K562 (cell line): ENCODE measurements at regions not wholly inside any gene's neighbourhood (a gene's known extent, or its start where the extent isn't known, plus 50 kb on each side); places are given as distances from the start of the nearest gene placed in this dataset.
A peak's percentile ranks its signal among the peaks of the same experiment; 100 is the strongest.

Source experiments
- ASH1L ChIP-seq: fragments of 450-650 bp; IDR thresholded peaks from 2 replicates; pipeline ENCODE4 v1.6.1; 2018; ENCODE audit warnings: borderline replicate concordance, mild to moderate bottlenecking, low read depth; ENCODE audit not compliant: partially characterized antibody
- CCNT2 ChIP-seq: IDR thresholded peaks from 2 replicates; pipeline ENCODE4 v1.6.1; 2011; ENCODE audit warnings: borderline replicate concordance, low read depth, mild to moderate bottlenecking, moderate library complexity, mixed read lengths, low read length; ENCODE audit not compliant: insufficient read length; ENCODE audit errors: extremely low read depth
- CREB5 ChIP-seq: fragments of 250-450 bp; sonication (Bioruptor Pico); IDR thresholded peaks from 2 replicates; pipeline ENCODE4 v1.5.0; 2020; ENCODE audit warnings: mild to moderate bottlenecking
- ETV1 ChIP-seq: fragments of 450-650 bp; conservative IDR thresholded peaks from 2 replicates; pipeline ENCODE4 v1.6.1; 2016; ENCODE audit warnings: missing genetic modification characterization, control low read depth, low read depth, missing compliant biosample characterization
- FOXP1 ChIP-seq: sonication (generic); formaldehyde crosslinking; IDR thresholded peaks from 2 replicates; pipeline ENCODE4 v1.8.0; 2022; ENCODE audit warnings: mild to moderate bottlenecking, missing genetic modification reagents
- GTF2F1 ChIP-seq: IDR thresholded peaks from 2 replicates; pipeline ENCODE4 v1.6.1; 2011; ENCODE audit warnings: low read depth, low read length, improper control_type of control experiment
- MCM3 ChIP-seq: fragments of 450-650 bp; IDR thresholded peaks from 2 replicates; pipeline ENCODE4 v1.6.1; 2016
- NCOR1 ChIP-seq: fragments of 450-650 bp; IDR thresholded peaks from 2 replicates; pipeline ENCODE4 v1.6.1; 2016; ENCODE audit warnings: mild to moderate bottlenecking, moderate library complexity
- POLR2AphosphoS2 ChIP-seq: IDR thresholded peaks from 2 replicates; pipeline ENCODE4 v1.6.1; 2012; ENCODE audit warnings: low read length, improper control_type of control experiment
- PYGO2 ChIP-seq: fragments of 450-650 bp; IDR thresholded peaks from 2 replicates; pipeline ENCODE4 v1.6.1; 2016; ENCODE audit warnings: mild to moderate bottlenecking, missing genetic modification characterization, moderate library complexity, missing compliant biosample characterization
- SIRT6 ChIP-seq: IDR thresholded peaks from one replicate; pipeline ENCODE4 v1.6.1; 2012; ENCODE audit warnings: low read depth, mild to moderate bottlenecking, control low read depth, inconsistent platforms, low read length, moderate library complexity
- SMAD4 ChIP-seq: fragments of 250-450 bp; sonication (Bioruptor Pico); conservative IDR thresholded peaks from 2 replicates; pipeline ENCODE4 v1.8.0; 2021; ENCODE audit warnings: inconsistent platforms, mild to moderate bottlenecking, moderate library complexity
- SREBF1 ChIP-seq: fragments of 150-350 bp; IDR thresholded peaks from 2 replicates; pipeline ENCODE4 v1.6.1; 2014; ENCODE audit warnings: antibody characterized with exemption, low read depth, low read length, borderline replicate concordance
- SRSF9 ChIP-seq: fragments of 200-400 bp; formaldehyde crosslinking; IDR thresholded peaks from 2 replicates; pipeline ENCODE4 v1.6.1; 2017; ENCODE audit warnings: low read depth, low read length, borderline replicate concordance
- TAF15 ChIP-seq: fragments of 200-400 bp; formaldehyde crosslinking; IDR thresholded peaks from 2 replicates; pipeline ENCODE4 v1.6.1; 2017; ENCODE audit warnings: mild to moderate bottlenecking, low read depth, low read length, moderate library complexity
- ZKSCAN3 ChIP-seq: fragments of 250-450 bp; sonication (Bioruptor Pico); IDR thresholded peaks from 2 replicates; pipeline ENCODE4 v1.4.0; 2020
- ZNF311 ChIP-seq: fragments of 250-450 bp; sonication (Bioruptor Pico); IDR thresholded peaks from 2 replicates; pipeline ENCODE4 v1.4.0; 2020; ENCODE audit warnings: mild to moderate bottlenecking, moderate library complexity
- ZNF561 ChIP-seq: fragments of 450-650 bp; formaldehyde crosslinking; conservative IDR thresholded peaks from 2 replicates; pipeline ENCODE4 v1.4.0; 2020; ENCODE audit warnings: mild to moderate bottlenecking, moderate library complexity
- ZNF830 ChIP-seq: fragments of 250-450 bp; sonication (Bioruptor Pico); IDR thresholded peaks from 2 replicates; pipeline ENCODE4 v1.5.0; 2021; ENCODE audit warnings: mild to moderate bottlenecking
- TF ChIP-seq, protein P1 (sequence below), 2 experiments: fragments of 450-650 bp in 1 of 2; sonication (generic) in 1 of 2; formaldehyde crosslinking in 1 of 2; IDR thresholded peaks; 2 replicates each; pipeline versions ENCODE4 v1.7.1 to v1.9.0; 2016 to 2022; ENCODE audit warnings: inconsistent platforms in 1 of 2, mild to moderate bottlenecking in 1 of 2, missing genetic modification reagents in 1 of 2

GRCh38 chr7:106986450-106986977, 58.0 kb upstream of the PRKAR2B start (continued):
- no peak for TF ChIP-seq ZNF561 (CRISPR knock-in tag)
- no peak for TF ChIP-seq ASH1L
- no peak for TF ChIP-seq POLR2AphosphoS2
- TF ChIP-seq CCNT2, result no peak
- no peak for TF ChIP-seq ZKSCAN3 (CRISPR knock-in tag)
- 0 out of 2 replicates have a peak, but pooled peaks have one; percentile 19 for TF ChIP-seq PYGO2 (tag)
- TF ChIP-seq, protein P1, sequence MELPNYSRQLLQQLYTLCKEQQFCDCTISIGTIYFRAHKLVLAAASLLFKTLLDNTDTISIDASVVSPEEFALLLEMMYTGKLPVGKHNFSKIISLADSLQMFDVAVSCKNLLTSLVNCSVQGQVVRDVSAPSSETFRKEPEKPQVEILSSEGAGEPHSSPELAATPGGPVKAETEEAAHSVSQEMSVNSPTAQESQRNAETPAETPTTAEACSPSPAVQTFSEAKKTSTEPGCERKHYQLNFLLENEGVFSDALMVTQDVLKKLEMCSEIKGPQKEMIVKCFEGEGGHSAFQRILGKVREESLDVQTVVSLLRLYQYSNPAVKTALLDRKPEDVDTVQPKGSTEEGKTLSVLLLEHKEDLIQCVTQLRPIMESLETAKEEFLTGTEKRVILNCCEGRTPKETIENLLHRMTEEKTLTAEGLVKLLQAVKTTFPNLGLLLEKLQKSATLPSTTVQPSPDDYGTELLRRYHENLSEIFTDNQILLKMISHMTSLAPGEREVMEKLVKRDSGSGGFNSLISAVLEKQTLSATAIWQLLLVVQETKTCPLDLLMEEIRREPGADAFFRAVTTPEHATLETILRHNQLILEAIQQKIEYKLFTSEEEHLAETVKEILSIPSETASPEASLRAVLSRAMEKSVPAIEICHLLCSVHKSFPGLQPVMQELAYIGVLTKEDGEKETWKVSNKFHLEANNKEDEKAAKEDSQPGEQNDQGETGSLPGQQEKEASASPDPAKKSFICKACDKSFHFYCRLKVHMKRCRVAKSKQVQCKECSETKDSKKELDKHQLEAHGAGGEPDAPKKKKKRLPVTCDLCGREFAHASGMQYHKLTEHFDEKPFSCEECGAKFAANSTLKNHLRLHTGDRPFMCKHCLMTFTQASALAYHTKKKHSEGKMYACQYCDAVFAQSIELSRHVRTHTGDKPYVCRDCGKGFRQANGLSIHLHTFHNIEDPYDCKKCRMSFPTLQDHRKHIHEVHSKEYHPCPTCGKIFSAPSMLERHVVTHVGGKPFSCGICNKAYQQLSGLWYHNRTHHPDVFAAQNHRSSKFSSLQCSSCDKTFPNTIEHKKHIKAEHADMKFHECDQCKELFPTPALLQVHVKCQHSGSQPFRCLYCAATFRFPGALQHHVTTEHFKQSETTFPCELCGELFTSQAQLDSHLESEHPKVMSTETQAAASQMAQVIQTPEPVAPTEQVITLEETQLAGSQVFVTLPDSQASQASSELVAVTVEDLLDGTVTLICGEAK (IDR thresholded peaks at IDR 0.05), result peak; percentile 36; the same call in 1 of the 2 replicates
- TF ChIP-seq, protein P1 (CRISPR knock-in tag; IDR thresholded peaks at IDR 0.05), result no peak
- no peak for TF ChIP-seq CREB5 (CRISPR knock-in tag)
- no peak for TF ChIP-seq SIRT6
- no peak for TF ChIP-seq FOXP1
- no peak for TF ChIP-seq SRSF9
- no peak for TF ChIP-seq GTF2F1
- TF ChIP-seq NCOR1, result peak; percentile 85
- TF ChIP-seq ZNF830 (CRISPR knock-in tag), result no peak
- no peak for TF ChIP-seq MCM3
- TF ChIP-seq SMAD4, result peak; percentile 71
- TF ChIP-seq ETV1 (tag), result peak; percentile 45; the same call in 1 of the 2 replicates
- TF ChIP-seq ZNF311 (CRISPR knock-in tag), result no peak
- no peak for TF ChIP-seq SREBF1
- no peak for TF ChIP-seq TAF15
